Non-pigmented ciliary epithelial cell (primary cell): ENCODE measurements at regions not wholly inside any gene's neighbourhood (a gene's known extent, or its start where the extent isn't known, plus 50 kb on each side); places are given as distances from the start of the nearest gene placed in this dataset.

ENCODE experiments used
- DNase-seq: peaks from one replicate; pipeline ENCODE4 v3.0.0-alpha.2; 2010; ENCODE audit warnings: low read depth

- no peak for DNase-seq
Observed at GRCh38 chr18:78071166-78071710, 821.6 kb downstream of the GALR1 start.

- no peak for DNase-seq
Observed at GRCh38 chr18:78071776-78072175, 822.1 kb downstream of the GALR1 start.

GRCh38 chr18:78072375-78072774 lies 822.7 kb downstream of the GALR1 start:
- no peak for DNase-seq

- no peak for DNase-seq
Observed at GRCh38 chr18:78073275-78073674, 823.6 kb downstream of the GALR1 start.

- no peak for DNase-seq
Observed at GRCh38 chr18:78074400-78075020, 824.9 kb downstream of the GALR1 start.

GRCh38 chr18:78080081-78080480 lies 830.4 kb downstream of the GALR1 start:
- no peak for DNase-seq

- DNase-seq: no peak
Observed at GRCh38 chr18:78080761-78081160, 831.1 kb downstream of the GALR1 start.

GRCh38 chr18:78082816-78083215 lies 833.2 kb downstream of the GALR1 start:
- DNase-seq: no peak

GRCh38 chr18:78085241-78086185 lies 835.9 kb downstream of the GALR1 start:
- DNase-seq: no peak

- no peak for DNase-seq
Observed at GRCh38 chr18:78086931-78087330, 837.3 kb downstream of the GALR1 start.

GRCh38 chr18:78087338-78087737 lies 837.7 kb downstream of the GALR1 start:
- DNase-seq: no peak

- DNase-seq: no peak
Observed at GRCh38 chr18:78090584-78090983, 840.9 kb downstream of the GALR1 start.

GRCh38 chr18:78092901-78093300 lies 843.3 kb downstream of the GALR1 start:
- DNase-seq: no peak

GRCh38 chr18:78099979-78100588 lies 850.4 kb downstream of the GALR1 start:
- DNase-seq: no peak

- DNase-seq: no peak
Observed at GRCh38 chr18:78101091-78101490, 851.4 kb downstream of the GALR1 start.

GRCh38 chr18:78102135-78102534 lies 852.5 kb downstream of the GALR1 start:
- no peak for DNase-seq

- no peak for DNase-seq
Observed at GRCh38 chr18:78105611-78106010, 856.0 kb downstream of the GALR1 start.

GRCh38 chr18:78106946-78107345 lies 857.3 kb downstream of the GALR1 start:
- no peak for DNase-seq

GRCh38 chr18:78107363-78107762 lies 857.7 kb downstream of the GALR1 start:
- DNase-seq: no peak

- DNase-seq: no peak
Observed at GRCh38 chr18:78108554-78108953, 858.9 kb downstream of the GALR1 start.

- DNase-seq: no peak
Observed at GRCh38 chr18:78113136-78113939, 863.7 kb downstream of the GALR1 start.

- no peak for DNase-seq
Observed at GRCh38 chr18:78113940-78114251, 864.2 kb downstream of the GALR1 start.
